Endothelial cell of umbilical vein (primary cell): ENCODE measurements at regions not wholly inside any gene's neighbourhood (a gene's known extent, or its start where the extent isn't known, plus 50 kb on each side); places are given as distances from the start of the nearest gene placed in this dataset.

Experiments used
- CTCF ChIP-seq, 2 donors: IDR thresholded peaks; 1 replicate in 1 of 2; 2 replicates in 1 of 2; pipeline ENCODE4 v1.5.1; 2011; ENCODE audit warnings: low read length in 2 of 2, mild to moderate bottlenecking in 2 of 2, moderate library complexity in 2 of 2, control low read depth in 1 of 2, inconsistent platforms in 1 of 2, low read depth in 1 of 2; ENCODE audit not compliant: insufficient read depth in 1 of 2; ENCODE audit errors: extremely low read depth in 1 of 2
- EZH2 ChIP-seq: IDR thresholded peaks from 2 replicates; pipeline ENCODE4 v1.6.1; 2012; ENCODE audit warnings: borderline replicate concordance, low read depth, mild to moderate bottlenecking, moderate library complexity, low read length, inconsistent platforms; ENCODE audit not compliant: severe bottlenecking
- MYC ChIP-seq: IDR thresholded peaks from one replicate; pipeline ENCODE4 v1.6.1; 2011; ENCODE audit warnings: mild to moderate bottlenecking, low read depth, low read length
- POLR2AphosphoS5 ChIP-seq: IDR thresholded peaks from 2 replicates; pipeline ENCODE4 v1.6.1; 2012; ENCODE audit warnings: low read depth, mild to moderate bottlenecking, control low read depth, low read length, moderate library complexity; ENCODE audit not compliant: insufficient read depth

- TF ChIP-seq CTCF (IDR thresholded peaks at IDR 0.05; ENCODE audit: extremely low read depth in 1 of 2, insufficient read depth in 1 of 2, low read depth in 1 of 2, low read length in 2 of 2) (no peak), EZH2 (no peak), POLR2AphosphoS5 (no peak), MYC (no peak)
These were observed 50.4 kb upstream of the ARX start for GRCh38 chrX:25066131-25066530.
